ENCODE measurements at regions not wholly inside any gene's neighbourhood (a gene's known extent, or its start where the extent isn't known, plus 50 kb on each side); places are given as distances from the start of the nearest gene placed in this dataset.

GRCh38 chr14:65794674-65795279 is 382.2 kb downstream of the FUT8 start:
- DNase-seq (ENCODE audit: low spot score in 2 of 2) (no peak), FAIRE-seq (no peak)

DNA sequence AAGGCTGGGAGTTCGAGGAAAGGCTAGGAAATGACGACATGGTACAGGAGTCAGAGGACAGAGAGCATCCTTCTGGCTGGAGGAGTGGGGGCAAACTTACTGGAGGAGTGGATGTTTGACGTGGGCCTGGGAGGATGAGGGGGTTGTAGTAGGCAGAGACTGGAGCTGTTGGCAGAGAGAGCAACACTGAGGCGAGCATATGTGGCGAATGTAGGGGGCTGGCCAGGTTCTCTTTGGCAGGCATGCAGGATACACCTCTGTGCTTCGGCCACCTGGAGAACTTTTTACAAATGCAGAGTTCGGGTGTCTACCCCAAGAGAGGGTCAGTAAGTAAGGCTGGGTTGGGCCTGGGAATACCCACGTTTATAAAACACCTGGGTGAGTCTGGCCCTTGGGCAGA is 385.7 kb downstream of the FUT8 start:
- DNase-seq (ENCODE audit: low spot score in 2 of 2): no peak
- FAIRE-seq: no peak

- FAIRE-seq (no peak), DNase-seq (ENCODE audit: low spot score in 2 of 2) (no peak)
Observed at GRCh38 chr14:65800694-65801093, 388.2 kb downstream of the FUT8 start.

DNA sequence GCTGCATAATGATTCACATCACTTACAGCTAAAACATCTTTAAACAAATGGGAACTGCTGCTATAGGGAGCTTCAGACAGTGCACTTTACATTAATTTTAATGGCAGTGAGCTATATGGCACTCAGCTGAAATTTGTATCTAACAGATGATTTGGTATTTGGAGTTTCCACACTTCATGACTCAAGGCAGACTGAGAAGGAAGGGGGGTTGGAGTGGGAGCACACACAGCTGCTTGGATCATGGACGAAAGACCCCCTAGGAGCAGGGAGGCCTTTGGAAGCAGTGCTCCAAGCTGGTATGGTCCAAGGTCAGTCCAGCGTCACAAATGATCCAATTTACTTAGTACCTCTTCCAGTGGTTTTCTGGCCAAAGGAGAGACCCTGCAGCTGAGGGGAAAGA is 389.7 kb downstream of the FUT8 start:
- FAIRE-seq: no peak

DNA sequence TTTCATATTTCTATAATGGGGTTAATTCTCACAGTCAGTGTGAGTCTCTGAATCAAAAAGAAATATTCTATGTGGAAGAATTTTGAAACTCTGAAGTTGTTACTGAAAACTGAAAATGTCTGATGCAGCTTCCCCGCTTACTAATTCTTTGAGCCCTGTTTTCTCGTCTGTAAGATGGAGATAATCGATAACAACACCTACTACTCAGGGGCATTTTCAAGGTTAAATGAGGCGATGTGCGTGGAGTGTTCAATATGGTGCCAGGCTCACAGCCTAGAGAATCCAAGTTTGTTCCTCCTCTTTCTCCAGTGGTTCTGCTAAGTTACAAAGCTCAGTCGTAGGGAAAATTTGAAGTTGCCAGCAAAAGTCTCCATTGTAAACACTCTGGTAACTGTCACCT is 391.4 kb downstream of the FUT8 start:
- FAIRE-seq (no peak), DNase-seq (ENCODE audit: low spot score in 2 of 2) (no peak)

More for the DNA sequence above, 389.7 kb downstream of the FUT8 start:
- no peak for DNase-seq (ENCODE audit: low spot score in 2 of 2)

DNA sequence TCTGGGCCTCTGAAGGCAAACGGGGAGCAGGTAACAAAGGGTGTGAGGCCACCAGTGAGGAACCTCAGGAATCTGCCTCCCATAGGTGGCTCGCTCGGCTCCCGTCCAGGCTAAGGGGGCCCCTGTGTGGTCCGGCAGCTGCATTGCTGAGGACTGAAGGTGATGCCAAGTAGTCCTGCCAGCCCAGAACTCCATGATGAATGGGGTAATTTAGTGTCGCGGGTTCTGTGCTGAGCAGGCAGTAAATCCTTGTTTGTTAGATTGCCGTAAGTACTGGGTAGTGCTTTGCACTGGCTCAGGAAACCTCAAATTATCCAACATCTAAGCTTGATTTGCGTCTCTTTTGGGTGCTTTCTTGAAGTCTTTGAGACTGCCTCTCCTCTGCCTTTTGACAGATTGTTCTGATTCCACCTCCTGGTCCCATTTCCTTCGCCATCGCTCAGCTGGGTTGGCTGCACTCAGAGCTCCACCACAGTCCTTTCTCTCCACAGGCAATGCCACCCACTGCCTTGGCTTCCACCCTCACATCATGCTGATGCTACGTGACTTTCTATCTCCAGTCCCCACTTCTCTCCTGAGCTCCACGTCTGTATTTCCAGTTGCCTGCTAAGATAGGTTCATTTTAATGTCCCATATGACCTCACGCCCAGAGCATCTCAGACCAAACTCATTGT is 392.0 kb downstream of the FUT8 start:
- no peak for DNase-seq (ENCODE audit: low spot score in 2 of 2)
- no peak for FAIRE-seq

- no peak for FAIRE-seq
- DNase-seq (ENCODE audit: low spot score in 2 of 2): no peak
Observed at GRCh38 chr14:65805113-65805473, 392.6 kb downstream of the FUT8 start.

GRCh38 chr14:65808390-65808789 is 395.9 kb downstream of the FUT8 start:
- no peak for DNase-seq (ENCODE audit: low spot score in 2 of 2)
- no peak for FAIRE-seq

DNA sequence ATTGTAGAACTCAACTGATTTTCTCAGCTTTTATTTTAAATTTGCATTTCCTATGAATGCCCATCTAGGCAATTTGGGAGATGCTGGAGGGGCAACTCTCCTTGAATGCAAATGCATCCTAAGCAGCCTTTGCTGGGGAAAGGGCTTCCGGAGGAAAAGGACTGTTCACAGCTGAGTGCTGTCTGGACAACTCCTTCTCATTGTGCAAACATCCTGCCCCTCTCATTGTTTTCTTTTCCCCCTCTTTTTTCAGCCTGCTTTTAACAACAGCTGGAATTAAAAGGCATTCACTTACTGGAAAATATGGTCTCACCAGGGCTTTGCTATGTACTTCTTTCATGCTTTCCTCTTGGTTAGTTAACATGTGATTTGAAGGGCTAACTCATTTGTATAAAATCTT is 397.8 kb downstream of the FUT8 start:
- DNase-seq (ENCODE audit: low spot score in 2 of 2) (no peak), FAIRE-seq (no peak)

- DNase-seq (ENCODE audit: low spot score in 2 of 2): no peak
- no peak for FAIRE-seq
Observed at GRCh38 chr14:65813760-65814384, 401.3 kb downstream of the FUT8 start.

- FAIRE-seq (no peak), DNase-seq (ENCODE audit: low spot score in 2 of 2) (no peak)
Observed at GRCh38 chr14:65815127-65815526, 402.6 kb downstream of the FUT8 start.

DNA sequence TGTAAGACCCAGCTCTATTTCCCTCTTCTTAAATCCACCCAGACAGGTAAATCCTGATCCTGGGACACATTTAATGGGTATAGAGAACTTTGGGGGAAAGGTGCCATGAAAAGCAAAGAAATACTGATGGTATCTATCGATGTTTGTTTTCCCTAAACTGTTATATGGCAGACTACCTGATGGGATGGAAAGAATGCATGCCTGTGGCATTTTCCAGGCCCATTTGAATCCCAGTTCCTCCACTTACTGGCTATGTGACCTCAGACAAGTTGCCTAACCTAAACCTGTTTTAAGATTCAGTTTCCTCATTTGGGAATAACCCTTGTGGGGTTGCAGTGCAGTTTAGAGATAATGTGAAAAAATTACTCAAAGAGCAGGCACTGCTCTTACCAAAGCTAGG is 404.5 kb downstream of the FUT8 start:
- DNase-seq (ENCODE audit: low spot score in 2 of 2) (no peak), FAIRE-seq (no peak)

DNA sequence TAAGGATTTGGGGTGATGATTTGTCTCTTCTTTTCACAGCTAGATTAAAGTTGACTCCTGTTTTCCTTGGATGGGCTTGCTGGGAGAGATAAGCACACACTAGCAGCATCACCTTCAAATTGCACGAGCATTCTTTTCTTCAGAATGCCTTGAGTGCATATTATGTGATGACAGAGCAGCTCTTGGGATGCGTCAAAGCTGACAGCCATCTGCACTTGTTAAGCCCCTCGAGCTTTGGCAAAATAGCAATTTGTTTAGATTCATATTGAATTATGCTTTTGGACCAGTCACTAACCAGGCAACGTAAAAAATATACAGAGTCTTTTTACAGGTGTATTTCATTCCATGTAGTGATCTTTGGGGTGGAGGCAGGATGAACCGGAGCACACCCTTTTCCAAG is 407.0 kb downstream of the FUT8 start:
- FAIRE-seq (no peak), DNase-seq (ENCODE audit: low spot score in 2 of 2) (no peak)

GRCh38 chr14:65821224-65821753 is 408.8 kb downstream of the FUT8 start:
- FAIRE-seq: no peak
- DNase-seq (ENCODE audit: low spot score in 2 of 2): no peak

GRCh38 chr14:65824285-65824977 is 411.9 kb downstream of the FUT8 start:
- FAIRE-seq (no peak), DNase-seq (ENCODE audit: low spot score in 2 of 2) (peak; percentile 33 to 64)

GRCh38 chr14:65824978-65825299 is 412.4 kb downstream of the FUT8 start:
- no peak for DNase-seq (ENCODE audit: low spot score in 2 of 2)
- FAIRE-seq: peak; percentile 87

DNA sequence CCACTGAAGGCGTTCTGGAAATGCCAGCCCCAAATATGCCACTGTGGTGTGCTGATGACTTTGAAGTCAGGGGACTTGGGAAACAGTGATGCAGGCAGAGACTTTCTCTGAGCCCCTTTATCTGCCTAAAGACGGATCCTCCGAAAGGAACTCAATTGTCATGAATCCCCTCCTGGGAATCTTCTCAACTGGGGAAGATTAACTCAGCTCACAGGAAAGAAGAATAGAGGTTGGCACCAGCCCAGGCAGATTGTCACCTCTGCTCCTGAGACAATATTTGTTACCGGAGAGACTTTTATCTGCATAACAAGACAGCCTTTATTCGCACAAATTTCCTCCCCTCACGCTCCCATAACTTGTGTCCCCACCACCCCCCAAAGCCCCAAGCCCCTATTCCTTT is 414.4 kb downstream of the FUT8 start:
- DNase-seq (ENCODE audit: low spot score in 2 of 2) (no peak), FAIRE-seq (no peak)

- no peak for FAIRE-seq
- DNase-seq (ENCODE audit: low spot score in 2 of 2): no peak
Observed at GRCh38 chr14:65827520-65827919, 415.0 kb downstream of the FUT8 start.

DNA sequence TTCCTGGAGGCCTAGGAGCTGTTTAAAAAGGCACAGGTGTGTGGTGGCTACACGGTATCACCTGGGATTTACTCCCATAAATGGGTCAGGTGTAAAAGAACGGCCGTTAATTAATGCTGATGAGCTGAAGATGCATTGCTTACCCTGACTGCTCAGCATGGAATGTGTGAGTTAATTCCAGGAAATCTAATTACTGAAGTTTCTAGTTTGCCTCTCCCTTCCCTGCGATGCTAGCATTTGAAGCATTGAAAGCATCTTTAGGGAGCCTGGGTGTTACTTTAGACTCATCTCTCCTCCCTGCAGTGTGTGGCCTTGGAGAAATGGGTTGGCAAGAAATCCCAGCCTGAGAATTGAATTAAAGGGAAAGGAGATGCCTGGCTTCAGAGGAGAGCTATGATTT is 415.9 kb downstream of the FUT8 start:
- FAIRE-seq: no peak
- DNase-seq (ENCODE audit: low spot score in 2 of 2): no peak

DNA sequence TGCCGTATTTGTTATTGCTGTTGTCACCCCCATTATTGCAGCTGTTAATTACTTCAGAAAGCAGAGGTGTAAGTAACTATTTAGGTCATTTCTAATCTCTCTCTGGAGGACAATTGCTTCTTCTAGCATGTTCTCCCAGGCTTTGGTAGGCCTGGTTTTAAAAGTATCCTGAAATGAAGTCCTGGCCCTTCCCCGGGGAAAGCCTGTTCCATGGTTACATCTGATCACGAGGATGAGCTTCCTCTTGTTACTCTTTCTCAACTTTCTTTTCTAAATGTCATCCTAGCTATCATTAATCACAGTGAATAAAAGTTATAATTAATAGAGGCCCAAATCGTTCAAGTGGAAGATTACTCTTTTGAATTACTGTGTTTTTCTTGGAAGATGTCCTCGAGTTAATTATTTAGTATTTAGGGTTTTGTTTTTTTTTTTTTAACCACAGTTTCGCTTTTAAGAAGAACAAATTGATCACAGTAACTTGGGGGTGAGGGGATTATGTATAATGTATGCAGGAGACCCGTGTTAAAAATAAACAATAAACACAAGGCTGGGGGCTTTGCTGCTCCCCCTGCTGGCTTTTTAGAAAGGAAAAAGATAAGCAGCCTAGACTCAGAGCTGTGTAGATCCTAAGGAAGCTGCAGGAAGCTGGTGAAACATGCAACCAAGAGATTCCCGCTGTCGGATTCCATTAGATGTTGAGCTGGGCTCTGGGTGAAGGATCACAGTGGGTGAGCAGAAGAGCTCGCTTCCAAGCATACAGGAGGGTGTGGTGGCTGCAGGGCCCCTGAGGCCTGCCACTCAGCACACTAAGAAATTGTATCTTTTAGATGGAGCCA is 420.1 kb downstream of the FUT8 start:
- DNase-seq (ENCODE audit: low spot score in 2 of 2) (no peak), FAIRE-seq (no peak)

All from frontal cortex (tissue), 3 donors.